ENCODE measurements at regions not wholly inside any gene's neighbourhood (a gene's known extent, or its start where the extent isn't known, plus 50 kb on each side); places are given as distances from the start of the nearest gene placed in this dataset.

GRCh38 chr7:52006674-52007073 lies 690.1 kb upstream of the COBL start:
- no peaks in the 10 kb centered on the region for H3K36me3 Mint-ChIP-seq (ENCODE audit: low read depth)
- no peak overlapping the region for H3K27ac Mint-ChIP-seq
- H3K4me1 Mint-ChIP-seq (ENCODE audit: low read depth) = no peaks in the 10 kb centered on the region
- no peak for DNase-seq
- H3K4me3 Mint-ChIP-seq = no peak overlapping the region
- peaks cover 44% of the 10 kb centered on the region for H3K9me3 Mint-ChIP-seq
- H3K27me3 Mint-ChIP-seq = no peaks in the 10 kb centered on the region

GRCh38 chr7:52005613-52006012 lies 689.0 kb upstream of the COBL start:
- no peaks in the 10 kb centered on the region for H3K36me3 Mint-ChIP-seq (ENCODE audit: low read depth)
- H3K4me3 Mint-ChIP-seq = no peak overlapping the region
- no peaks in the 10 kb centered on the region for H3K27me3 Mint-ChIP-seq
- no peak overlapping the region for H3K27ac Mint-ChIP-seq
- no peak for DNase-seq
- H3K9me3 Mint-ChIP-seq = peaks cover 40% of the 10 kb centered on the region
- no peaks in the 10 kb centered on the region for H3K4me1 Mint-ChIP-seq (ENCODE audit: low read depth)

GRCh38 chr7:51995596-51996179 lies 679.1 kb upstream of the COBL start:
- Mint-ChIP-seq H3K36me3 (ENCODE audit: low read depth) (no peaks in the 10 kb centered on the region), H3K9me3 (peaks cover 37% of the 10 kb centered on the region), H3K4me3 (no peak overlapping the region), H3K27me3 (no peaks in the 10 kb centered on the region), H3K27ac (no peak overlapping the region), H3K4me1 (ENCODE audit: low read depth) (no peaks in the 10 kb centered on the region)
- DNase-seq = no peak

GRCh38 chr7:51982653-51983052 lies 666.0 kb upstream of the COBL start:
- no peaks in the 10 kb centered on the region for H3K36me3 Mint-ChIP-seq (ENCODE audit: low read depth)
- H3K4me1 Mint-ChIP-seq (ENCODE audit: low read depth) = no peaks in the 10 kb centered on the region
- H3K9me3 Mint-ChIP-seq = peaks cover 20% of the 10 kb centered on the region
- H3K27me3 Mint-ChIP-seq = no peaks in the 10 kb centered on the region
- DNase-seq = no peak
- no peak overlapping the region for H3K27ac Mint-ChIP-seq
- H3K4me3 Mint-ChIP-seq = no peak overlapping the region

GRCh38 chr7:51980812-51981211 lies 664.2 kb upstream of the COBL start:
- H3K4me1 Mint-ChIP-seq (ENCODE audit: low read depth) = no peaks in the 10 kb centered on the region
- no peaks in the 10 kb centered on the region for H3K27me3 Mint-ChIP-seq
- no peak for DNase-seq
- H3K27ac Mint-ChIP-seq = no peak overlapping the region
- H3K9me3 Mint-ChIP-seq = peaks cover 9% of the 10 kb centered on the region
- H3K4me3 Mint-ChIP-seq = no peak overlapping the region
- no peaks in the 10 kb centered on the region for H3K36me3 Mint-ChIP-seq (ENCODE audit: low read depth)

- peaks cover 7% of the 10 kb centered on the region for H3K9me3 Mint-ChIP-seq
- no peak overlapping the region for H3K27ac Mint-ChIP-seq
These were observed 663.7 kb upstream of the COBL start for GRCh38 chr7:51980313-51980712.

GRCh38 chr7:51977913-51978312 lies 661.3 kb upstream of the COBL start:
- DNase-seq = no peak
- H3K36me3 Mint-ChIP-seq (ENCODE audit: low read depth) = no peaks in the 10 kb centered on the region
- no peaks in the 10 kb centered on the region for H3K4me1 Mint-ChIP-seq (ENCODE audit: low read depth)
- H3K9me3 Mint-ChIP-seq = peaks cover 6% of the 10 kb centered on the region
- no peaks in the 10 kb centered on the region for H3K27me3 Mint-ChIP-seq
- no peak overlapping the region for H3K27ac Mint-ChIP-seq
- H3K4me3 Mint-ChIP-seq = no peak overlapping the region

More at GRCh38 chr7:51980313-51980712, 663.7 kb upstream of the COBL start:
- DNase-seq = no peak
- H3K36me3 Mint-ChIP-seq (ENCODE audit: low read depth) = no peaks in the 10 kb centered on the region
- no peaks in the 10 kb centered on the region for H3K4me1 Mint-ChIP-seq (ENCODE audit: low read depth)
- H3K27me3 Mint-ChIP-seq = no peaks in the 10 kb centered on the region
- H3K4me3 Mint-ChIP-seq = no peak overlapping the region

GRCh38 chr7:51973939-51974338 lies 657.3 kb upstream of the COBL start:
- Mint-ChIP-seq H3K27me3 (no peaks in the 10 kb centered on the region), H3K36me3 (ENCODE audit: low read depth) (no peaks in the 10 kb centered on the region), H3K9me3 (peaks cover 7% of the 10 kb centered on the region), H3K4me1 (ENCODE audit: low read depth) (no peaks in the 10 kb centered on the region), H3K4me3 (no peak overlapping the region), H3K27ac (no peak overlapping the region)
- no peak for DNase-seq

- Mint-ChIP-seq H3K36me3 (ENCODE audit: low read depth) (no peaks in the 10 kb centered on the region), H3K4me1 (ENCODE audit: low read depth) (no peaks in the 10 kb centered on the region), H3K9me3 (peaks cover 4% of the 10 kb centered on the region), H3K27me3 (no peaks in the 10 kb centered on the region), H3K27ac (no peak overlapping the region), H3K4me3 (no peak overlapping the region)
- no peak for DNase-seq
These were observed 656.5 kb upstream of the COBL start for GRCh38 chr7:51973071-51973470.

- Mint-ChIP-seq H3K4me3 (no peak overlapping the region), H3K27ac (no peak overlapping the region), H3K27me3 (no peaks in the 10 kb centered on the region), H3K36me3 (ENCODE audit: low read depth) (no peaks in the 10 kb centered on the region), H3K9me3 (peaks cover 2% of the 10 kb centered on the region), H3K4me1 (ENCODE audit: low read depth) (no peaks in the 10 kb centered on the region)
- no peak for DNase-seq
These were observed 654.5 kb upstream of the COBL start for GRCh38 chr7:51970961-51971665.

- Mint-ChIP-seq H3K27ac (no peak overlapping the region), H3K9me3 (peaks cover 2% of the 10 kb centered on the region), H3K4me1 (ENCODE audit: low read depth) (no peaks in the 10 kb centered on the region), H3K36me3 (ENCODE audit: low read depth) (no peaks in the 10 kb centered on the region), H3K27me3 (no peaks in the 10 kb centered on the region), H3K4me3 (no peak overlapping the region)
- no peak for DNase-seq
These were observed 651.9 kb upstream of the COBL start for GRCh38 chr7:51968461-51968860.

- H3K9me3 Mint-ChIP-seq = peaks cover 2% of the 10 kb centered on the region
- H3K36me3 Mint-ChIP-seq (ENCODE audit: low read depth) = no peaks in the 10 kb centered on the region
- H3K4me3 Mint-ChIP-seq = no peak overlapping the region
- H3K27ac Mint-ChIP-seq = no peak overlapping the region
- H3K4me1 Mint-ChIP-seq (ENCODE audit: low read depth) = no peaks in the 10 kb centered on the region
- H3K27me3 Mint-ChIP-seq = no peaks in the 10 kb centered on the region
- no peak for DNase-seq
These were observed 648.8 kb upstream of the COBL start for GRCh38 chr7:51965454-51965853.

- no peaks in the 10 kb centered on the region for H3K36me3 Mint-ChIP-seq (ENCODE audit: low read depth)
These were observed 645.2 kb upstream of the COBL start for GRCh38 chr7:51961804-51962203.

GRCh38 chr7:51950813-51951212 lies 634.2 kb upstream of the COBL start:
- H3K27ac Mint-ChIP-seq = no peak overlapping the region
- H3K9me3 Mint-ChIP-seq = peaks cover 4% of the 10 kb centered on the region
- H3K36me3 Mint-ChIP-seq (ENCODE audit: low read depth) = no peaks in the 10 kb centered on the region
- H3K27me3 Mint-ChIP-seq = no peaks in the 10 kb centered on the region
- H3K4me1 Mint-ChIP-seq (ENCODE audit: low read depth) = no peaks in the 10 kb centered on the region
- no peak overlapping the region for H3K4me3 Mint-ChIP-seq
- DNase-seq = no peak

More at GRCh38 chr7:51961804-51962203, 645.2 kb upstream of the COBL start:
- no peak for DNase-seq
- no peak overlapping the region for H3K4me3 Mint-ChIP-seq
- H3K27ac Mint-ChIP-seq = no peak overlapping the region
- peaks cover 8% of the 10 kb centered on the region for H3K9me3 Mint-ChIP-seq
- H3K4me1 Mint-ChIP-seq (ENCODE audit: low read depth) = no peaks in the 10 kb centered on the region
- H3K27me3 Mint-ChIP-seq = no peaks in the 10 kb centered on the region

GRCh38 chr7:51949726-51950644 lies 633.4 kb upstream of the COBL start:
- DNase-seq = no peak
- Mint-ChIP-seq H3K4me1 (ENCODE audit: low read depth) (no peaks in the 10 kb centered on the region), H3K27ac (no peak overlapping the region), H3K27me3 (no peaks in the 10 kb centered on the region), H3K9me3 (peaks cover 5% of the 10 kb centered on the region), H3K4me3 (no peak overlapping the region), H3K36me3 (ENCODE audit: low read depth) (no peaks in the 10 kb centered on the region)

Measured in activated T-cell treated with anti-CD3 and anti-CD28 coated beads, Interleukin-2, amount 50 U/mL, for 24 hours (primary cell).